H1 (cell line): ENCODE measurements at regions not wholly inside any gene's neighbourhood (a gene's known extent, or its start where the extent isn't known, plus 50 kb on each side); places are given as distances from the start of the nearest gene placed in this dataset.

Experiments used
- CTCF ChIA-PET: fragments of 300-600 bp; sonication (Branson Sonifier 250); formaldehyde crosslinking; loops from one replicate; lab custom pipeline; 2021; ENCODE audit not compliant: partially characterized antibody; lab: Charles Lee
- POLR2A ChIA-PET: fragments of 300-600 bp; sonication (Branson Sonifier 250); formaldehyde crosslinking; loops from one replicate; lab custom pipeline; 2021; ENCODE audit warnings: inconsistent platforms; ENCODE audit not compliant: partially characterized antibody; lab: Charles Lee
- DNase-seq, 2 experiments: peaks; one replicate each; pipeline versions ENCODE4 v3.0.0 to v3.0.0-alpha.2; 2010 to 2022; ENCODE audit warnings: low spot score in 2 of 2, low read depth in 1 of 2, mixed read lengths in 1 of 2
- FAIRE-seq: peaks from 2 replicates; lab custom pipeline; 2011; peaks lifted over from hg19 to GRCh38; lab: Jason Lieb, UNC
- H2AFZ ChIP-seq: 2 replicates; pipeline ENCODE4 v1.8.1; 2012; ENCODE audit warnings: low read length, inconsistent platforms
- H2AK5ac ChIP-seq: 2 replicates; pipeline ENCODE4 v1.6.1; 2013; ENCODE audit warnings: low read depth, low read length
- H2BK120ac ChIP-seq: replicated peaks from 2 replicates; pipeline ENCODE3; 2013; ENCODE audit warnings: low read depth, low read length, inconsistent platforms
- H2BK12ac ChIP-seq: 2 replicates; pipeline ENCODE4 v1.6.1; 2013; ENCODE audit warnings: low read depth, low read length
- H2BK15ac ChIP-seq: 2 replicates; pipeline ENCODE4 v1.6.1; 2013; ENCODE audit warnings: low read length
- H2BK20ac ChIP-seq: 2 replicates; pipeline ENCODE4 v1.6.1; 2013; ENCODE audit warnings: low read length
- H2BK5ac ChIP-seq: 2 replicates; pipeline ENCODE4 v1.6.1; 2013; ENCODE audit warnings: low read depth, low read length
- H3K14ac ChIP-seq: 2 replicates; pipeline ENCODE4 v1.6.1; 2013; ENCODE audit warnings: inconsistent platforms; ENCODE audit not compliant: insufficient read length
- H3K18ac ChIP-seq: 2 replicates; pipeline ENCODE4 v1.6.1; 2013; ENCODE audit warnings: low read length; ENCODE audit errors: extremely low read depth
- H3K23ac ChIP-seq: 2 replicates; pipeline ENCODE4 v1.6.1; 2013; ENCODE audit warnings: inconsistent platforms; ENCODE audit not compliant: insufficient read length
- H3K23me2 ChIP-seq: 2 replicates; pipeline ENCODE4 v1.6.1; 2013; ENCODE audit warnings: low read depth, low read length
- H3K27ac ChIP-seq: 2 replicates; pipeline ENCODE4 v1.6.1; 2011; ENCODE audit warnings: low read depth, low read length, inconsistent platforms
- H3K27me3 ChIP-seq, 4 experiments: replicated peaks in 1 of 4; 1 replicate in 1 of 4; 2 replicates in 3 of 4; pipeline versions ENCODE4 v1.6.1 to v1.8.1; 2011 to 2013; ENCODE audit warnings: low read length in 3 of 4, mild to moderate bottlenecking in 3 of 4, inconsistent platforms in 2 of 4, mixed read lengths in 2 of 4, moderate library complexity in 1 of 4; ENCODE audit not compliant: control insufficient read depth in 3 of 4, insufficient read depth in 3 of 4; ENCODE audit errors: extremely low read depth in 1 of 4
- H3K36me3 ChIP-seq, 4 experiments: 2 replicates each; pipeline versions ENCODE4 v1.6.1 to v1.8.1; 2011 to 2013; ENCODE audit warnings: mild to moderate bottlenecking in 4 of 4, low read length in 3 of 4, moderate library complexity in 2 of 4, control low read depth in 1 of 4, inconsistent platforms in 1 of 4; ENCODE audit not compliant: insufficient read depth in 4 of 4, control insufficient read depth in 2 of 4
- H3K4ac ChIP-seq: replicated peaks from 2 replicates; pipeline ENCODE3; 2013; ENCODE audit warnings: low read length, low read depth, mixed read lengths, inconsistent platforms; ENCODE audit not compliant: insufficient read length
- H3K4me1 ChIP-seq, 4 experiments: replicated peaks in 1 of 4; 1 replicate in 1 of 4; 2 replicates in 3 of 4; pipeline versions ENCODE4 v1.6.1 to v1.8.1; 2011 to 2013; ENCODE audit warnings: low read length in 3 of 4, inconsistent platforms in 2 of 4, mixed read lengths in 1 of 4; ENCODE audit not compliant: insufficient read depth in 4 of 4, control insufficient read depth in 3 of 4
- H3K4me2 ChIP-seq, 2 experiments: 2 replicates each; pipeline versions ENCODE4 v1.6.1 to v1.8.1; 2011 to 2013; ENCODE audit warnings: low read depth in 2 of 2, low read length in 2 of 2, control low read depth in 1 of 2, inconsistent platforms in 1 of 2, mild to moderate bottlenecking in 1 of 2; ENCODE audit not compliant: insufficient read depth in 1 of 2
- H3K4me3 ChIP-seq, 4 experiments: fragments of 200-600, 300-600 bp in 1 of 4; sonication (generic), shearing (Covaris generic), sonication (Bioruptor Twin) in 1 of 4; 2 replicates each; pipeline versions ENCODE4 v1.5.1 to v1.8.1; 2011 to 2016; ENCODE audit warnings: low read length in 4 of 4, low read depth in 3 of 4, control low read depth in 2 of 4, inconsistent platforms in 2 of 4, mild to moderate bottlenecking in 2 of 4, mixed read lengths in 1 of 4, moderate library complexity in 1 of 4; ENCODE audit not compliant: insufficient read depth in 2 of 4; ENCODE audit errors: extremely low read depth in 1 of 4
- H3K56ac ChIP-seq: replicated peaks from 2 replicates; pipeline ENCODE3; 2013; ENCODE audit warnings: low read depth, mild to moderate bottlenecking, mixed read lengths, low read length, inconsistent platforms; ENCODE audit not compliant: insufficient read length
- H3K79me1 ChIP-seq: 2 replicates; pipeline ENCODE4 v1.6.1; 2013; ENCODE audit warnings: low read depth, low read length, control low read depth
- H3K79me2 ChIP-seq, 2 experiments: 2 replicates each; pipeline versions ENCODE4 v1.6.1 to v1.8.1; 2012 to 2013; ENCODE audit warnings: low read length in 2 of 2, mild to moderate bottlenecking in 2 of 2, inconsistent platforms in 1 of 2; ENCODE audit not compliant: insufficient read depth in 2 of 2, control insufficient read depth in 1 of 2
- H3K9ac ChIP-seq, 4 experiments: replicated peaks in 1 of 4; 1 replicate in 1 of 4; 2 replicates in 3 of 4; pipeline versions ENCODE4 v1.6.1 to v1.8.1; 2011 to 2013; ENCODE audit warnings: low read depth in 3 of 4, low read length in 3 of 4, control low read depth in 2 of 4, mild to moderate bottlenecking in 2 of 4, moderate library complexity in 2 of 4, inconsistent platforms in 1 of 4; ENCODE audit errors: extremely low read depth in 1 of 4
- H3K9me3 ChIP-seq, 2 experiments: 2 replicates each; pipeline versions ENCODE4 v1.6.1 to v1.8.1; 2012 to 2013; ENCODE audit warnings: mild to moderate bottlenecking in 2 of 2, moderate library complexity in 2 of 2, control low read depth in 1 of 2, inconsistent platforms in 1 of 2, low read depth in 1 of 2, low read length in 1 of 2, mixed read lengths in 1 of 2; ENCODE audit not compliant: insufficient read depth in 2 of 2
- H4K20me1 ChIP-seq, 2 experiments: replicated peaks in 1 of 2; 2 replicates each; pipeline versions ENCODE3 to v1.8.1; 2011 to 2013; ENCODE audit warnings: inconsistent platforms in 2 of 2, low read length in 2 of 2, mild to moderate bottlenecking in 1 of 2; ENCODE audit not compliant: insufficient read depth in 2 of 2, control insufficient read depth in 1 of 2
- H4K5ac ChIP-seq: 2 replicates; pipeline ENCODE4 v1.6.1; 2013; ENCODE audit warnings: low read length, low read depth, mixed read lengths, inconsistent platforms; ENCODE audit not compliant: insufficient read length
- H4K8ac ChIP-seq: 2 replicates; pipeline ENCODE4 v1.8.0; 2013; ENCODE audit warnings: mild to moderate bottlenecking, moderate library complexity, low read length, inconsistent platforms; ENCODE audit not compliant: insufficient read depth; ENCODE audit errors: extremely low read depth
- H4K91ac ChIP-seq: replicated peaks from 2 replicates; pipeline ENCODE3; 2013; ENCODE audit warnings: low read length, mixed read lengths, inconsistent platforms; ENCODE audit not compliant: insufficient read length
- HDAC2 ChIP-seq, 2 experiments: fragments of 300-600 bp in 1 of 2; sonication (generic) in 1 of 2; IDR thresholded peaks; 2 replicates each; pipeline ENCODE4 v1.6.1; 2011 to 2012; ENCODE audit warnings: low read depth in 2 of 2, low read length in 2 of 2, mild to moderate bottlenecking in 2 of 2, moderate library complexity in 2 of 2, borderline replicate concordance in 1 of 2, inconsistent platforms in 1 of 2
- WGBS, 2 experiments: shearing (Covaris generic) in 1 of 2; methylation state at CpG; one replicate each; pipeline versions ENCODE4 v1.1.6 to v1.1.7; 2013 to 2015; ENCODE audit warnings: low lambda C conversion rate in 2 of 2, mixed read lengths in 2 of 2, inconsistent platforms in 1 of 2, low coverage in 1 of 2, missing lambda C conversion rate in 1 of 2; ENCODE audit not compliant: insufficient replicate concordance in 2 of 2, insufficient coverage in 1 of 2, insufficient read length in 1 of 2; ENCODE audit errors: extremely low coverage in 1 of 2, missing lambda C conversion rate in 1 of 2; 5-methylcytosine and 5-hydroxymethylcytosine counted together

- Histone ChIP-seq H2AK5ac (no peak overlapping the region), H3K18ac (no peak overlapping the region), H3K23me2 (no peaks in the 10 kb centered on the region), H3K79me1 (no peaks in the 10 kb centered on the region), H3K4me3 (no peak overlapping the region), H2BK12ac (no peak overlapping the region), H3K14ac (no peak overlapping the region), H4K20me1 (no peaks in the 10 kb centered on the region), H2BK5ac (no peak overlapping the region), H2BK120ac (no peak overlapping the region), H2AFZ (no peak overlapping the region), H3K27me3 (no peaks in the 10 kb centered on the region), H2BK20ac (no peak overlapping the region), H3K4ac (no peak overlapping the region), H3K56ac (no peak overlapping the region), H3K9ac (no peak overlapping the region), H3K23ac (no peak overlapping the region), H4K8ac (no peak overlapping the region), H3K27ac (no peak overlapping the region), H4K91ac (no peak overlapping the region), H4K5ac (no peak overlapping the region), H3K4me1 (peaks cover 0 to 4% (median under 1%) of the 10 kb centered on the region in 4 experiments; a peak in 1 of 7 replicates), H3K79me2 (no peaks in the 10 kb centered on the region), H3K4me2 (no peak overlapping the region), H3K9me3 (no peaks in the 10 kb centered on the region), H2BK15ac (no peak overlapping the region), H3K36me3 (no peaks in the 10 kb centered on the region)
- ChIA-PET CTCF (interaction anchor here (1.0 kb wide), 1 partner anchor 94 kb away, joined by 3 read pairs; no protein-coding TSS in a partner anchor), POLR2A (no interaction called here)
- WGBS, 2 experiments = 93% methylated on average over 5 of the region's 5 CpGs; no CpG with 5 or more reads in 1 of the 2 experiments
- FAIRE-seq = no peak
- no peak for DNase-seq
- no peak for TF ChIP-seq HDAC2 (IDR thresholded peaks at IDR 0.05; ENCODE audit: borderline replicate concordance in 1 of 2, low read depth in 2 of 2, low read length in 2 of 2)
Measured at GRCh38 chr4:181007751-181008150, 1235.5 kb upstream of the TENM3 start.
